PFSK-1 (cell line): ENCODE measurements at regions not wholly inside any gene's neighbourhood (a gene's known extent, or its start where the extent isn't known, plus 50 kb on each side); places are given as distances from the start of the nearest gene placed in this dataset.

Experiments used
- SIN3A ChIP-seq: IDR thresholded peaks from 2 replicates; pipeline ENCODE4 v1.6.1; 2012; ENCODE audit warnings: mild to moderate bottlenecking, low read length, moderate library complexity, borderline replicate concordance; ENCODE audit not compliant: insufficient read depth
- TF ChIP-seq, protein P1 (sequence below), 2 experiments: IDR thresholded peaks; 2 replicates each; pipeline versions ENCODE4 v1.6.1 to v1.8.0; 2011 to 2012; ENCODE audit warnings: low read depth in 2 of 2, low read length in 2 of 2, control low read depth in 1 of 2, inconsistent platforms in 1 of 2, mild to moderate bottlenecking in 1 of 2, moderate library complexity in 1 of 2; ENCODE audit not compliant: insufficient read depth in 1 of 2

DNA sequence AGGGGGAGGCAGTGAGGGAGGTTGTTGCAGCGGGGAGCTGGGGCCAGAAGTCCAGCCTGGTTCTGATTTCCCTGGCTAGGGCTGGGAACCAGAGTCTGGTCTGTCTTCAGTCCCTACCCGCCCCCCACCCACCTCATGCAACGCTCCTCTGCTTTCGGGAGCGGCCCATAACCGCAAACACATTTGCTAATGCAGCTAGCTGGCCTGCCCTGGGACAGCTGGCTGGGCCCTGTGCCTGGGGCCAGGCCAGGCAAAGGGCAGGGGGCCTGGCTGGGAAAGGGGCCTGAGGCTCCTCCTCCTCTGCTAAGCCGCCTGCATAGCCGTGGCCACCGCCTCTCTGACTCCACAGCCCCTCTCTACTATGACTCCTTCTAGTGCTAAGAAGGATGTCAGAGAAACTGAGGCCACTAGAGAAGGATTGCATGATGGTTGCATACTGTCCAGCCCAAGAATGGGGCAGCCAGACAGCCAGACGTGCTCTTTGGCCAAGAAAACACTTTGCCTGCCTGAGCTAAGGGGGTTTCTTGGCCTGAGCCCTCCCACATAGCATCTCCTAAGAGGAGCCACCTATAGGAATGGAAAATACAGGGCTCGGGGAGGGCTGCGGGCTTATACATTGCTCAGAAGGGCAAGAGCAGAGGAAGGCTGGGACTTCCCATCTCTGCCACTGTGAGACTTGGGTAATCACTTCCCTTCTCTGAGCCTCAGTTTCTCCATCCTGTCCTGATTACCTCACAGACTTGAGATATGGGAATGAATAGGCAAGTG, 76.9 kb downstream of the PJA1 start:
- TF ChIP-seq, protein P1, sequence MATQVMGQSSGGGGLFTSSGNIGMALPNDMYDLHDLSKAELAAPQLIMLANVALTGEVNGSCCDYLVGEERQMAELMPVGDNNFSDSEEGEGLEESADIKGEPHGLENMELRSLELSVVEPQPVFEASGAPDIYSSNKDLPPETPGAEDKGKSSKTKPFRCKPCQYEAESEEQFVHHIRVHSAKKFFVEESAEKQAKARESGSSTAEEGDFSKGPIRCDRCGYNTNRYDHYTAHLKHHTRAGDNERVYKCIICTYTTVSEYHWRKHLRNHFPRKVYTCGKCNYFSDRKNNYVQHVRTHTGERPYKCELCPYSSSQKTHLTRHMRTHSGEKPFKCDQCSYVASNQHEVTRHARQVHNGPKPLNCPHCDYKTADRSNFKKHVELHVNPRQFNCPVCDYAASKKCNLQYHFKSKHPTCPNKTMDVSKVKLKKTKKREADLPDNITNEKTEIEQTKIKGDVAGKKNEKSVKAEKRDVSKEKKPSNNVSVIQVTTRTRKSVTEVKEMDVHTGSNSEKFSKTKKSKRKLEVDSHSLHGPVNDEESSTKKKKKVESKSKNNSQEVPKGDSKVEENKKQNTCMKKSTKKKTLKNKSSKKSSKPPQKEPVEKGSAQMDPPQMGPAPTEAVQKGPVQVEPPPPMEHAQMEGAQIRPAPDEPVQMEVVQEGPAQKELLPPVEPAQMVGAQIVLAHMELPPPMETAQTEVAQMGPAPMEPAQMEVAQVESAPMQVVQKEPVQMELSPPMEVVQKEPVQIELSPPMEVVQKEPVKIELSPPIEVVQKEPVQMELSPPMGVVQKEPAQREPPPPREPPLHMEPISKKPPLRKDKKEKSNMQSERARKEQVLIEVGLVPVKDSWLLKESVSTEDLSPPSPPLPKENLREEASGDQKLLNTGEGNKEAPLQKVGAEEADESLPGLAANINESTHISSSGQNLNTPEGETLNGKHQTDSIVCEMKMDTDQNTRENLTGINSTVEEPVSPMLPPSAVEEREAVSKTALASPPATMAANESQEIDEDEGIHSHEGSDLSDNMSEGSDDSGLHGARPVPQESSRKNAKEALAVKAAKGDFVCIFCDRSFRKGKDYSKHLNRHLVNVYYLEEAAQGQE (IDR thresholded peaks at IDR 0.05; ENCODE audit: insufficient read depth in 1 of 2, low read depth in 2 of 2, low read length in 2 of 2) = no peak
- TF ChIP-seq SIN3A = no peak
